Large intestine (tissue), 3 donors: ENCODE measurements at regions not wholly inside any gene's neighbourhood (a gene's known extent, or its start where the extent isn't known, plus 50 kb on each side); places are given as distances from the start of the nearest gene placed in this dataset.

Experiments
- DNase-seq, 2 donors: peaks; one replicate each; pipeline versions ENCODE4 v3.0.0 to v3.0.0-alpha.2; 2013
- H3K27ac ChIP-seq: one replicate; pipeline ENCODE4 v1.5.1; 2013; ENCODE audit warnings: low read length
- H3K27me3 ChIP-seq: 2 replicates; pipeline ENCODE4 v1.6.1; 2013; ENCODE audit warnings: low read length; ENCODE audit not compliant: control insufficient read depth, insufficient read depth
- H3K36me3 ChIP-seq: 2 replicates; pipeline ENCODE4 v1.6.1; 2013; ENCODE audit warnings: low read length; ENCODE audit not compliant: control insufficient read depth, insufficient read depth
- H3K4me1 ChIP-seq: one replicate; pipeline ENCODE4 v1.6.1; 2013; ENCODE audit warnings: low read length; ENCODE audit not compliant: control insufficient read depth, insufficient read depth
- H3K4me3 ChIP-seq: one replicate; pipeline ENCODE4 v1.5.1; 2013; ENCODE audit warnings: low read length
- H3K9me3 ChIP-seq: one replicate; pipeline ENCODE4 v1.6.1; 2013; ENCODE audit warnings: mild to moderate bottlenecking, low read depth, low read length, moderate library complexity; ENCODE audit not compliant: control insufficient read depth
- WGBS: methylation state at CpG from one replicate; pipeline ENCODE4 v1.1.5; 2013; ENCODE audit warnings: low lambda C conversion rate; ENCODE audit not compliant: insufficient coverage; 5-methylcytosine and 5-hydroxymethylcytosine counted together

DNA sequence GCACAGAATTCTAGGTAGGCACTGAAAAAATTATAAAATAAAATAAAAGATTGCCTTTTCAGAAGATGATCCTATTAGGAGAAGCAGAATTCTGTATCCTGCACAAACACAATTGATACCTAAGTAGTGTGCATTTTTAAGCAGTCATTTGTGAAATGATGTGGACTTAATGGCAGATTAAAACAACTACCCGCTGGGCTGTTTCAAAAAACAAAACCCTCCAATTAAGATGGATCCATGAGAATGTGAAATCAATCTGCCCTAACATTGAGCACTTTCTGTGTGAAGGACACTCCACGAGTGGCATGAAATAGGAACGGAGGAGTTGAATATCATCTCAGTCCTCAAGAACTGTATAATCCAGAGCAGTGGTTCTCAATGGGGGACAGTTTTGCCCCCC, 1012.8 kb upstream of the EEF2KMT start:
- no peaks in the 10 kb centered on the region for H3K27me3 ChIP-seq
- no peak overlapping the region for H3K4me3 ChIP-seq
- H3K36me3 ChIP-seq, result no peaks in the 10 kb centered on the region
- no peak overlapping the region for H3K27ac ChIP-seq
- H3K9me3 ChIP-seq, result no peaks in the 10 kb centered on the region
- no peaks in the 10 kb centered on the region for H3K4me1 ChIP-seq
- no peak for DNase-seq
- no CpG with 5 or more reads among the region's 3 CpGs for WGBS

DNA sequence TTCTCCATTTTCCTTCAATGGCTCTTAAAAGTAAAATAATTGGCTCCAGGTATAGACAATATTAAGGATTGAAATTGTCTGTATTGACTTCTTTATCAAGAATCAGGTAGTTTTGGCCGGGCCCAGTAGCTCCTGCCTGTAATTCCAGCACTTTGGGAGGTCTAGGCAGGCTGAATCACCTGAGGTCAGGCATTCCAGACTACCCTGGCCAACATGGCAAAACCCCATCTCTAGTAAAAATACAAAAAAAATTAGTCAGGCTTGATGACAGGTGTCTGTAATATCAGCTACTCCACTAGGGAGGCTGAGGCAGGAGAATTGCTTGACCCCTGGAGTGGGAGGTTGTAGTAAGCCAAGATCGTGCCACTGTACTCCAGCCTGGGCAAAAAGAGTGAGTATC, 1008.5 kb upstream of the EEF2KMT start:
- WGBS, result no CpG with 5 or more reads among the region's 2 CpGs
- no peak overlapping the region for H3K27ac ChIP-seq
- no peaks in the 10 kb centered on the region for H3K27me3 ChIP-seq
- H3K4me3 ChIP-seq, result no peak overlapping the region
- no peak for DNase-seq
- H3K4me1 ChIP-seq, result no peaks in the 10 kb centered on the region
- no peaks in the 10 kb centered on the region for H3K36me3 ChIP-seq
- no peaks in the 10 kb centered on the region for H3K9me3 ChIP-seq

DNA sequence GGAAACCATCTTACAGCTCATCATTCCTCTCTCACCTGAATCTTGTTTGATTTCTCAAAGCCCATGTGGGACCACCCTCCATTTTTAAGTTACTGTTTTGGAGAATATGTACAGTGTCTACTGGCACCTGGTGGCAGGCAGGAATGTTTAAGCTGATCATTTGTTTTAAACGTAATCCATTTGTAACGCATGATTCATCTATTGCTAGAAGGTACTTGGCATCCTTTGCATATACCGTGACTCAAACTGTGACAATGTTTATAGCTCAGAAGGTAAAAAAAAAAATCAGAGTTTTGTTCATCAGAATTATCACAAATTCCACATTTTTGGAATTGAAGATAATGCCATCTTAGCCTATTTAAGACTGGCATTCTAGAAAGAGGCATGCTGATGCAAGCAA, 1007.5 kb upstream of the EEF2KMT start:
- no peaks in the 10 kb centered on the region for H3K27me3 ChIP-seq
- H3K36me3 ChIP-seq, result no peaks in the 10 kb centered on the region
- H3K4me1 ChIP-seq, result no peaks in the 10 kb centered on the region
- DNase-seq, result no peak
- H3K9me3 ChIP-seq, result no peaks in the 10 kb centered on the region
- H3K4me3 ChIP-seq, result no peak overlapping the region
- 67% methylated on average over 3 of the region's 3 CpGs for WGBS
- H3K27ac ChIP-seq, result no peak overlapping the region

GRCh38 chr16:6104428-6104827, 1006.8 kb upstream of the EEF2KMT start:
- Histone ChIP-seq H3K27ac (no peak overlapping the region), H3K4me3 (no peak overlapping the region), H3K4me1 (no peaks in the 10 kb centered on the region), H3K36me3 (no peaks in the 10 kb centered on the region), H3K27me3 (no peaks in the 10 kb centered on the region), H3K9me3 (no peaks in the 10 kb centered on the region)
- no CpG with 5 or more reads among the region's 3 CpGs for WGBS
- no peak for DNase-seq

- 100% methylated on average over 1 of the region's 2 CpGs for WGBS
- Histone ChIP-seq H3K9me3 (no peaks in the 10 kb centered on the region), H3K4me1 (no peaks in the 10 kb centered on the region), H3K4me3 (no peak overlapping the region), H3K27me3 (no peaks in the 10 kb centered on the region), H3K27ac (no peak overlapping the region), H3K36me3 (no peaks in the 10 kb centered on the region)
- DNase-seq, result no peak
Observed at GRCh38 chr16:6103561-6103960, 1006.0 kb upstream of the EEF2KMT start.

DNA sequence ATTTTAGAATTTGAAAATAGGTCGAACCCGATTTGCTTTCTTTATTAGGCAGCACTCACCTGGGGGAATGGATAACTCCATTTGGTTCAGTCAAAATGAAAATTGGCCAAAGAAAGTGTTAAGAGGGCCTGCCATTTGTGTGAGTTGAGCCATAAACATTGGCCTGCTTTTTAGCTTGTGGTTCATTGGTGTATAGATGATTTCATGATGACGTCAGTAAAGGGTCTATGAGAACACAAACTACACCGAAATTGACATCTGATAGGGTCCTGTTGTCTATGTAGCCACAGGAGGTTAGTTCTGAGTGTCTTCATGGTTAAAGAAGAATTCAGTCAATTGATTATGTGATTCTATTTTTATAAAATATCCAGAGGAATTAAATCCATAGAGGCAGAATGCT, 1001.5 kb upstream of the EEF2KMT start:
- H3K27me3 ChIP-seq, result no peaks in the 10 kb centered on the region
- no peaks in the 10 kb centered on the region for H3K36me3 ChIP-seq
- WGBS, result 100% methylated on average over 1 of the region's 4 CpGs
- H3K4me3 ChIP-seq, result no peak overlapping the region
- H3K9me3 ChIP-seq, result no peaks in the 10 kb centered on the region
- no peak overlapping the region for H3K27ac ChIP-seq
- DNase-seq, result no peak
- no peaks in the 10 kb centered on the region for H3K4me1 ChIP-seq

- no peaks in the 10 kb centered on the region for H3K36me3 ChIP-seq
Observed at GRCh38 chr16:6096931-6097670, 999.5 kb upstream of the EEF2KMT start.

GRCh38 chr16:6095414-6095813, 997.8 kb upstream of the EEF2KMT start:
- no peak overlapping the region for H3K27ac ChIP-seq
- no peak for DNase-seq
- no peaks in the 10 kb centered on the region for H3K4me1 ChIP-seq
- no peaks in the 10 kb centered on the region for H3K27me3 ChIP-seq
- H3K36me3 ChIP-seq, result no peaks in the 10 kb centered on the region
- H3K9me3 ChIP-seq, result no peaks in the 10 kb centered on the region
- 70% methylated on average over 2 of the region's 5 CpGs for WGBS
- H3K4me3 ChIP-seq, result no peak overlapping the region

More at GRCh38 chr16:6096931-6097670, 999.5 kb upstream of the EEF2KMT start:
- Histone ChIP-seq H3K4me1 (no peaks in the 10 kb centered on the region), H3K4me3 (no peak overlapping the region), H3K27me3 (no peaks in the 10 kb centered on the region), H3K27ac (no peak overlapping the region), H3K9me3 (no peaks in the 10 kb centered on the region)
- 93% methylated on average over 5 of the region's 7 CpGs for WGBS
- no peak for DNase-seq

GRCh38 chr16:6091021-6091420, 993.4 kb upstream of the EEF2KMT start:
- Histone ChIP-seq H3K27me3 (no peaks in the 10 kb centered on the region), H3K9me3 (no peaks in the 10 kb centered on the region), H3K4me1 (no peaks in the 10 kb centered on the region), H3K27ac (no peak overlapping the region), H3K4me3 (no peak overlapping the region), H3K36me3 (no peaks in the 10 kb centered on the region)
- 89% methylated on average over 3 of the region's 3 CpGs for WGBS
- DNase-seq, result no peak

- DNase-seq, result peak in 1 of 2 donors; percentile 12
- Histone ChIP-seq H3K4me3 (no peak overlapping the region), H3K4me1 (no peaks in the 10 kb centered on the region), H3K9me3 (no peaks in the 10 kb centered on the region), H3K36me3 (no peaks in the 10 kb centered on the region), H3K27me3 (no peaks in the 10 kb centered on the region), H3K27ac (no peak overlapping the region)
- WGBS, result no CpG with 5 or more reads among the region's 5 CpGs
Observed at GRCh38 chr16:6081320-6081976, 983.9 kb upstream of the EEF2KMT start.

- WGBS, result 90% methylated on average over 2 of the region's 2 CpGs
- H3K27me3 ChIP-seq, result no peaks in the 10 kb centered on the region
Observed at GRCh38 chr16:6076631-6077030, 979.0 kb upstream of the EEF2KMT start.

More at GRCh38 chr16:6076631-6077030, 979.0 kb upstream of the EEF2KMT start:
- Histone ChIP-seq H3K4me3 (no peak overlapping the region), H3K27ac (no peak overlapping the region), H3K9me3 (no peaks in the 10 kb centered on the region), H3K36me3 (no peaks in the 10 kb centered on the region), H3K4me1 (no peaks in the 10 kb centered on the region)
- no peak for DNase-seq
